K562 (cell line): ENCODE measurements at regions not wholly inside any gene's neighbourhood (a gene's known extent, or its start where the extent isn't known, plus 50 kb on each side); places are given as distances from the start of the nearest gene placed in this dataset.
A peak's percentile ranks its signal among the peaks of the same experiment; 100 is the strongest.

ENCODE experiments used
- ATAC-seq: fragments of 200-7000 bp; cut with Tn5 transposase; 3 replicates; pipeline ENCODE4 v1.9.1; 2020; ENCODE audit warnings: moderate library complexity
- BruUV-seq: library from RNA; stranded (reverse); fragments of 400-500 nt; replicated peaks from 2 replicates; lab custom pipeline; 2021; lab: Mats Ljungman, UMichigan
- CTCF ChIA-PET: fragments of 300-600 bp; formaldehyde crosslinking; extraction: SDS; loops from one replicate; lab custom pipeline; 2021; ENCODE audit warnings: low intra/inter-chr PET ratio; lab: Yijun Ruan, JAX
- POLR2A ChIA-PET: fragments of 300-600, 350-650 bp; sonication (Branson Sonifier 250); formaldehyde crosslinking; extraction: SDS; loops from one replicate; lab custom pipeline; 2021; ENCODE audit warnings: antibody characterized with exemption, inconsistent platforms; lab: Yijun Ruan, JAX
- DNase-seq, 4 experiments: peaks; one replicate each; pipeline versions ENCODE4 v3.0.0 to v3.0.0-alpha.2; 2011 to 2018; ENCODE audit warnings: low spot score in 3 of 4, mixed read lengths in 3 of 4; ENCODE audit errors: extremely low read depth in 1 of 4
- FAIRE-seq: peaks from 2 replicates; lab custom pipeline; 2011; peaks lifted over from hg19 to GRCh38; lab: Jason Lieb, UNC
- H2AFZ ChIP-seq: 2 replicates; pipeline ENCODE4 v1.6.0; 2011; ENCODE audit warnings: low read depth, low read length, control low read depth, inconsistent platforms
- H3K27ac ChIP-seq: fragments of 200-600 bp; 3 replicates; pipeline ENCODE4 v1.8.0; 2011; ENCODE audit warnings: low read depth, mild to moderate bottlenecking, control low read depth, inconsistent platforms, low read length, moderate library complexity, mixed read lengths; ENCODE audit errors: extremely low read depth
- H3K27me3 ChIP-seq, 2 experiments: fragments of 300-600 bp in 1 of 2; 2 replicates in 1 of 2; 3 replicates in 1 of 2; pipeline versions ENCODE4 v1.6.0 to v1.8.0; 2011; ENCODE audit warnings: inconsistent platforms in 2 of 2, low read length in 2 of 2, mild to moderate bottlenecking in 1 of 2, mixed read lengths in 1 of 2, moderate library complexity in 1 of 2; ENCODE audit not compliant: control insufficient read depth in 2 of 2, insufficient read depth in 2 of 2
- H3K36me3 ChIP-seq: fragments of 300-600 bp; 3 replicates; pipeline ENCODE4 v1.8.0; 2011; ENCODE audit warnings: mild to moderate bottlenecking, low read length, inconsistent platforms; ENCODE audit not compliant: control insufficient read depth, insufficient read depth
- H3K4me1 ChIP-seq, 2 experiments: fragments of 200-600 bp in 1 of 2; replicated peaks in 1 of 2; 2 replicates in 1 of 2; 3 replicates in 1 of 2; pipeline versions ENCODE4 v1.5.1 to v1.8.0; 2011; ENCODE audit warnings: inconsistent platforms in 2 of 2, low read length in 2 of 2, mild to moderate bottlenecking in 1 of 2, mixed read lengths in 1 of 2, moderate library complexity in 1 of 2; ENCODE audit not compliant: control insufficient read depth in 2 of 2, insufficient read depth in 2 of 2
- H3K4me2 ChIP-seq: 2 replicates; pipeline ENCODE4 v1.6.1; 2011; ENCODE audit warnings: low read length, control low read depth, inconsistent platforms, mixed read lengths; ENCODE audit not compliant: insufficient read depth
- H3K4me3 ChIP-seq: fragments of 200-600 bp; sonication (generic), shearing (Covaris generic); 2 replicates; pipeline ENCODE4 v1.5.1; 2016; ENCODE audit warnings: control low read depth, inconsistent platforms
- H3K79me2 ChIP-seq: fragments of 200-600 bp; 3 replicates; pipeline ENCODE4 v1.8.0; 2011; ENCODE audit warnings: low read length, inconsistent platforms; ENCODE audit not compliant: control insufficient read depth, insufficient read depth
- H3K9ac ChIP-seq, 2 experiments: 2 replicates each; pipeline versions ENCODE4 v1.6.0 to v1.6.1; 2011; ENCODE audit warnings: low read depth in 2 of 2, low read length in 2 of 2, control low read depth in 1 of 2, inconsistent platforms in 1 of 2, mild to moderate bottlenecking in 1 of 2, mixed read lengths in 1 of 2; ENCODE audit not compliant: insufficient read depth in 1 of 2
- H3K9me1 ChIP-seq: one replicate; pipeline ENCODE4 v1.6.0; 2011; ENCODE audit warnings: inconsistent platforms, mild to moderate bottlenecking, low read length, moderate library complexity; ENCODE audit not compliant: control insufficient read depth, insufficient read depth
- H3K9me3 ChIP-seq: replicated peaks from 2 replicates; pipeline ENCODE4 v1.5.1; 2011; ENCODE audit warnings: low read depth, low read length, inconsistent platforms; ENCODE audit not compliant: control insufficient read depth, insufficient read depth
- H4K20me1 ChIP-seq: replicated peaks from 2 replicates; pipeline ENCODE4 v1.6.1; 2011; ENCODE audit warnings: low read length, inconsistent platforms, mixed read lengths; ENCODE audit not compliant: control insufficient read depth, insufficient read depth
- ATF1 ChIP-seq, 2 experiments: fragments of 450-650 bp in 1 of 2; IDR thresholded peaks; 2 replicates each; pipeline ENCODE4 v1.6.1; 2016; ENCODE audit warnings: missing compliant biosample characterization in 1 of 2, missing genetic modification characterization in 1 of 2
- ATF7 ChIP-seq: fragments of 450-650 bp; IDR thresholded peaks from 2 replicates; pipeline ENCODE4 v1.7.1; 2014; ENCODE audit warnings: mild to moderate bottlenecking, moderate library complexity
- CREB3 ChIP-seq: fragments of 450-650 bp; conservative IDR thresholded peaks from 2 replicates; pipeline ENCODE4 v1.6.1; 2016; ENCODE audit warnings: missing genetic modification characterization, low read depth, mild to moderate bottlenecking, missing compliant biosample characterization, moderate library complexity
- HMBOX1 ChIP-seq: sonication (generic); IDR thresholded peaks from 2 replicates; pipeline ENCODE4 v1.6.1; 2016
- NR0B1 ChIP-seq: fragments of 450-650 bp; IDR thresholded peaks from one replicate; pipeline ENCODE4 v1.6.1; 2018; ENCODE audit warnings: mild to moderate bottlenecking, moderate library complexity; ENCODE audit not compliant: partially characterized antibody
- SMARCA5 ChIP-seq: fragments of 450-650 bp; IDR thresholded peaks from 2 replicates; pipeline ENCODE4 v1.6.1; 2016
- TAF1 ChIP-seq: IDR thresholded peaks from 2 replicates; pipeline ENCODE4 v1.6.1; 2011; ENCODE audit warnings: mild to moderate bottlenecking, low read length, moderate library complexity; ENCODE audit not compliant: insufficient read depth, control insufficient read depth, severe bottlenecking; ENCODE audit errors: extremely low read depth
- ZFP30 ChIP-seq: fragments of 250-450 bp; sonication (Bioruptor Pico); IDR thresholded peaks from 2 replicates; pipeline ENCODE4 v1.8.0; 2022; ENCODE audit warnings: moderate library complexity, mild to moderate bottlenecking, inconsistent platforms, borderline replicate concordance
- ZNF140 ChIP-seq: fragments of 250-450 bp; sonication (Bioruptor Pico); IDR thresholded peaks from 2 replicates; pipeline ENCODE4 v1.8.0; 2021; ENCODE audit warnings: moderate library complexity, mild to moderate bottlenecking, inconsistent platforms
- ZNF24 ChIP-seq: fragments of 450-650 bp; IDR thresholded peaks from 2 replicates; pipeline ENCODE4 v1.6.1; 2016
- ZNF280B ChIP-seq: fragments of 250-450 bp; sonication (Bioruptor Pico); IDR thresholded peaks from 2 replicates; pipeline ENCODE4 v1.5.1; 2021; ENCODE audit warnings: mild to moderate bottlenecking
- ZNF699 ChIP-seq: fragments of 250-450 bp; sonication (Bioruptor Pico); IDR thresholded peaks from 2 replicates; pipeline ENCODE4 v1.8.0; 2021; ENCODE audit warnings: mild to moderate bottlenecking, moderate library complexity; ENCODE audit not compliant: insufficient replicate concordance
- WGBS: fragments of 100-300 bp; shearing (Covaris generic); methylation state at CpG from one replicate; pipeline ENCODE4 v1.1.6; 2016; ENCODE audit warnings: low coverage, mixed read lengths; ENCODE audit not compliant: insufficient coverage; ENCODE audit errors: missing lambda C conversion rate; 5-methylcytosine and 5-hydroxymethylcytosine counted together
- in situ Hi-C: fragments of 300-500 bp; cut with MboI; formaldehyde crosslinking; loops from 4 replicates; pipeline ENCODE4 v1.15.0; 2018; ENCODE audit warnings: inconsistent platforms, mixed read lengths
- intact Hi-C: fragments of 100-400 bp; cut with micrococcal nuclease; formaldehyde crosslinking; loops from 2 replicates; pipeline ENCODE4 v1.14.2; 2022

GRCh38 chr14:49992036-49992435 is 99.2 kb downstream of the ARF6 start:
- H3K4me2 ChIP-seq, result no peak overlapping the region
- H3K4me1 ChIP-seq, result peaks cover 0 to 5% of the 10 kb centered on the region in 2 experiments; a peak in 3 of 5 replicates
- BruUV-seq, result no TSS peak
- ATAC-seq, result no peak
- TF ChIP-seq ZNF699 (no peak), ZNF24 (peak; percentile 64; the same call in 1 of the 2 replicates), ATF7 (no peak), ZFP30 (no peak), ATF1 (CRISPR knock-in tag; IDR thresholded peaks at IDR 0.05) (no peak), ATF1 (tag; IDR thresholded peaks at IDR 0.05) (no peak), ZNF140 (CRISPR knock-in tag) (no peak)
- TF ChIP-seq, all 486 proteins: peak for 1
- no peaks in the 10 kb centered on the region for H3K9me1 ChIP-seq
- H3K4me3 ChIP-seq, result no peak overlapping the region
- in situ Hi-C loops (no loop called here), intact Hi-C loops (no loop called here)
- H3K9ac ChIP-seq, result no peak overlapping the region
- no peak for DNase-seq
- H3K79me2 ChIP-seq, result no peaks in the 10 kb centered on the region
- no peaks in the 10 kb centered on the region for H3K36me3 ChIP-seq
- H3K9me3 ChIP-seq, result no peaks in the 10 kb centered on the region
- no peaks in the 10 kb centered on the region for H3K27me3 ChIP-seq
- no peak overlapping the region for H3K27ac ChIP-seq
- POLR2A ChIA-PET, result interaction anchor here (0.7 to 1.3 kb wide), 6 partner anchors 9 to 290 kb away, joined by 3 to 5 read pairs (median 3); no protein-coding TSS in a partner anchor
- no peaks in the 10 kb centered on the region for H4K20me1 ChIP-seq
- WGBS, result 77% methylated on average over 7 of the region's 7 CpGs
- FAIRE-seq, result no peak
- CTCF ChIA-PET, result no interaction called here
- peak overlapping the region; percentile 69; the same call in 1 of the 2 replicates for H2AFZ ChIP-seq

GRCh38 chr14:49992448-49992847 is 99.6 kb downstream of the ARF6 start:
- Histone ChIP-seq H3K36me3 (no peaks in the 10 kb centered on the region), H3K79me2 (no peaks in the 10 kb centered on the region), H3K9me3 (no peaks in the 10 kb centered on the region), H3K4me3 (no peak overlapping the region), H3K9ac (no peak overlapping the region), H3K27me3 (no peaks in the 10 kb centered on the region), H3K4me1 (peaks cover 0 to 5% of the 10 kb centered on the region in 2 experiments; a peak in 3 of 5 replicates), H3K9me1 (no peaks in the 10 kb centered on the region), H4K20me1 (no peaks in the 10 kb centered on the region), H2AFZ (0 out of 2 replicates have a peak overlapping the region, but pooled peaks have one; percentile 66), H3K4me2 (no peak overlapping the region), H3K27ac (no peak overlapping the region)
- WGBS, result 55% methylated on average over 2 of the region's 4 CpGs
- no TSS peak for BruUV-seq
- FAIRE-seq (no peak), ATAC-seq (no peak), DNase-seq (no peak)
- CTCF ChIA-PET, result no interaction called here
- POLR2A ChIA-PET, result interaction anchor here (0.8 to 1.2 kb wide), 3 partner anchors 9 to 22 kb away, joined by 3 read pairs; no protein-coding TSS in a partner anchor
- in situ Hi-C loops, result no loop called here
- intact Hi-C loops, result no loop called here
- TF ChIP-seq NR0B1 (no peak), CREB3 (tag) (no peak), SMARCA5 (no peak), TAF1 (no peak), HMBOX1 (no peak), ZNF280B (no peak)
